HEK293 (cell line): ENCODE measurements at regions not wholly inside any gene's neighbourhood (a gene's known extent, or its start where the extent isn't known, plus 50 kb on each side); places are given as distances from the start of the nearest gene placed in this dataset.

Source experiments
- ATF2 ChIP-seq: fragments of 450-650 bp; formaldehyde crosslinking; IDR thresholded peaks from 2 replicates; pipeline ENCODE4 v1.5.1; 2016; ENCODE audit warnings: missing biosample characterization, missing genetic modification characterization, low read depth
- BCL11A ChIP-seq: fragments of 450-650 bp; formaldehyde crosslinking; IDR thresholded peaks from 2 replicates; pipeline ENCODE4 v1.5.1; 2016; ENCODE audit warnings: low read depth, missing biosample characterization, missing genetic modification characterization
- BCL6B ChIP-seq: fragments of 450-650 bp; formaldehyde crosslinking; IDR thresholded peaks from 2 replicates; pipeline ENCODE4 v1.5.1; 2017; ENCODE audit warnings: missing biosample characterization, missing genetic modification characterization
- CTCF ChIP-seq: fragments of 450-650 bp; formaldehyde crosslinking; IDR thresholded peaks from 2 replicates; pipeline ENCODE4 v1.5.1; 2016; ENCODE audit warnings: missing biosample characterization, missing genetic modification characterization
- GFI1B ChIP-seq: fragments of 450-650 bp; formaldehyde crosslinking; IDR thresholded peaks from 2 replicates; pipeline ENCODE4 v1.5.1; 2016; ENCODE audit warnings: missing biosample characterization, missing genetic modification characterization
- HOXD13 ChIP-seq: sonication (generic); formaldehyde crosslinking; IDR thresholded peaks from 2 replicates; pipeline ENCODE4 v1.8.0; 2022; ENCODE audit warnings: missing genetic modification reagents, borderline replicate concordance
- KLF7 ChIP-seq: fragments of 450-650 bp; formaldehyde crosslinking; IDR thresholded peaks from 2 replicates; pipeline ENCODE4 v1.5.1; 2016; ENCODE audit warnings: missing biosample characterization, missing genetic modification characterization, borderline replicate concordance
- PRDM4 ChIP-seq: fragments of 450-650 bp; formaldehyde crosslinking; IDR thresholded peaks from 2 replicates; pipeline ENCODE4 v1.5.1; 2017; ENCODE audit warnings: missing biosample characterization, missing genetic modification characterization
- SALL2 ChIP-seq: fragments of 450-650 bp; formaldehyde crosslinking; IDR thresholded peaks from 2 replicates; pipeline ENCODE4 v1.5.0; 2017; ENCODE audit warnings: missing biosample characterization, mild to moderate bottlenecking, missing genetic modification characterization, borderline replicate concordance
- YY1 ChIP-seq: fragments of 450-650 bp; formaldehyde crosslinking; IDR thresholded peaks from 2 replicates; pipeline ENCODE4 v1.5.1; 2018; ENCODE audit warnings: missing biosample characterization, missing genetic modification characterization
- ZNF24 ChIP-seq: fragments of 450-650 bp; formaldehyde crosslinking; IDR thresholded peaks from 2 replicates; pipeline ENCODE4 v1.5.1; 2016; ENCODE audit warnings: missing biosample characterization, missing genetic modification characterization
- ZNF335 ChIP-seq: fragments of 450-650 bp; formaldehyde crosslinking; conservative IDR thresholded peaks from 2 replicates; pipeline ENCODE4 v1.5.1; 2016; ENCODE audit warnings: missing biosample characterization, missing genetic modification characterization
- ZNF341 ChIP-seq: fragments of 450-650 bp; formaldehyde crosslinking; IDR thresholded peaks from 2 replicates; pipeline ENCODE4; 2016; ENCODE audit warnings: low read depth, missing biosample characterization, missing genetic modification characterization

GRCh38 chr3:134102976-134103375, 73.3 kb upstream of the SLCO2A1 start:
- TF ChIP-seq CTCF (tag by site-specific recombination) (no peak), PRDM4 (tag by site-specific recombination) (no peak), ZNF24 (no peak), HOXD13 (no peak), KLF7 (tag by site-specific recombination) (no peak), ATF2 (tag by site-specific recombination) (no peak), GFI1B (tag by site-specific recombination) (no peak), ZNF341 (tag by site-specific recombination) (no peak), BCL6B (tag by site-specific recombination) (no peak), SALL2 (tag by site-specific recombination) (no peak), BCL11A (tag by site-specific recombination) (no peak), YY1 (tag by site-specific recombination) (no peak), ZNF335 (tag by site-specific recombination) (no peak)
